Gastrocnemius medialis (tissue), 4 donors: ENCODE measurements at regions not wholly inside any gene's neighbourhood (a gene's known extent, or its start where the extent isn't known, plus 50 kb on each side); places are given as distances from the start of the nearest gene placed in this dataset.
"Not testable (repeated sequence)": the region's sequence is repeated elsewhere in the genome, so short reads cannot be mapped to it uniquely, and the experiment has no call there.

Experiments used
- ATAC-seq, 2 donors: fragments of 150-250 bp; one replicate each; pipeline ENCODE4 v1.9.1; 2016
- DNase-seq, 2 donors: peaks; one replicate each; pipeline ENCODE4 v3.0.0-alpha.2; 2019
- H3K27ac ChIP-seq, 4 donors: fragments of 200-600 bp; sonication (generic); 1 replicate in 1 of 4; 2 replicates in 3 of 4; pipeline ENCODE4 v1.5.1; 2016 to 2018; ENCODE audit warnings: mild to moderate bottlenecking in 2 of 4, moderate library complexity in 1 of 4
- H3K27me3 ChIP-seq, 3 donors: fragments of 200-600 bp; sonication (generic) in 2 of 3; 1 replicate in 1 of 3; 2 replicates in 2 of 3; pipeline versions ENCODE4 v1.5.1 to v1.6.0; 2016 to 2019; ENCODE audit warnings: mild to moderate bottlenecking in 1 of 3, moderate library complexity in 1 of 3
- H3K36me3 ChIP-seq, 2 donors: fragments of 200-600 bp; sonication (generic) in 1 of 2; one replicate each; pipeline ENCODE4 v1.5.1; 2017 to 2018
- H3K4me1 ChIP-seq, 2 donors: fragments of 200-600 bp; sonication (generic) in 1 of 2; one replicate each; pipeline ENCODE4 v1.5.1; 2016 to 2017; ENCODE audit warnings: mild to moderate bottlenecking in 2 of 2
- H3K4me3 ChIP-seq, 4 donors: fragments of 200-600 bp; sonication (generic) in 3 of 4; 1 replicate in 1 of 4; 2 replicates in 3 of 4; pipeline ENCODE4 v1.5.1; 2016 to 2019; ENCODE audit warnings: mild to moderate bottlenecking in 2 of 4
- H3K9me3 ChIP-seq, 3 donors: fragments of 200-600 bp; sonication (generic) in 2 of 3; 1 replicate in 1 of 3; 2 replicates in 2 of 3; pipeline ENCODE4 v1.5.1; 2016 to 2019
- CTCF ChIP-seq, 5 experiments: fragments of 450-650 bp in 3 of 5; fragments of 200-600 bp in 2 of 5; sonication (generic) in 2 of 5; IDR thresholded peaks in 4 of 5; conservative IDR thresholded peaks in 1 of 5; 1 replicate in 4 of 5; 2 replicates in 1 of 5; pipeline ENCODE4 v1.5.1; 2016 to 2019; ENCODE audit warnings: antibody characterized with exemption in 5 of 5, mild to moderate bottlenecking in 3 of 5, moderate library complexity in 3 of 5
- POLR2A ChIP-seq, 2 donors: fragments of 450-650 bp; IDR thresholded peaks; one replicate each; pipeline ENCODE4 v1.6.1; 2017; ENCODE audit warnings: antibody characterized with exemption in 2 of 2, mild to moderate bottlenecking in 2 of 2, moderate library complexity in 2 of 2
- in situ Hi-C, 4 donors: fragments of 200-750 bp; cut with MboI; loops; one replicate each; pipeline versions ENCODE4 v1.15.0 to v1.8.0; 2017; ENCODE audit warnings: low sequenced_read_pairs in 4 of 4
- intact Hi-C: fragments of 100-400 bp; cut with DNase I; formaldehyde crosslinking; loops from one replicate; pipeline ENCODE4 v1.15.1; 2023; ENCODE audit warnings: low total_unique reads

GRCh38 chr11:95413761-95414160, 182.8 kb upstream of the SESN3 start:
- no peak overlapping the region for H3K4me3 ChIP-seq
- H3K9me3 ChIP-seq: no peaks in the 10 kb centered on the region
- intact Hi-C loops (no loop called here), in situ Hi-C loops (no loop called here)
- H3K27ac ChIP-seq: no peak overlapping the region
- no peak for TF ChIP-seq POLR2A (IDR thresholded peaks at IDR 0.05)
- no peak for TF ChIP-seq CTCF (IDR thresholded peaks at IDR 0.05 in 4 of 5, conservative IDR thresholded peaks at IDR 0.05 in 1 of 5)
- no peaks in the 10 kb centered on the region for H3K27me3 ChIP-seq
- no peaks in the 10 kb centered on the region for H3K36me3 ChIP-seq
- H3K4me1 ChIP-seq: no peaks in the 10 kb centered on the region
- DNase-seq (no peak), ATAC-seq (no peak)

GRCh38 chr11:95413021-95413420, 182.0 kb upstream of the SESN3 start:
- Histone ChIP-seq H3K4me1 (no peaks in the 10 kb centered on the region), H3K4me3 (no peak overlapping the region), H3K9me3 (no peaks in the 10 kb centered on the region), H3K27ac (no peak overlapping the region), H3K27me3 (no peaks in the 10 kb centered on the region), H3K36me3 (no peaks in the 10 kb centered on the region)
- TF ChIP-seq POLR2A (IDR thresholded peaks at IDR 0.05): no peak
- TF ChIP-seq CTCF (IDR thresholded peaks at IDR 0.05 in 4 of 5, conservative IDR thresholded peaks at IDR 0.05 in 1 of 5): no peak
- ATAC-seq: no peak
- DNase-seq: no peak
- in situ Hi-C loops: no loop called here
- intact Hi-C loops: no loop called here

- Histone ChIP-seq H3K9me3 (no peaks in the 10 kb centered on the region), H3K27ac (no peak overlapping the region), H3K36me3 (no peaks in the 10 kb centered on the region), H3K4me1 (no peaks in the 10 kb centered on the region), H3K27me3 (no peaks in the 10 kb centered on the region), H3K4me3 (no peak overlapping the region)
- DNase-seq: no peak
- intact Hi-C loops: no loop called here
- no peak for ATAC-seq
- no peak for TF ChIP-seq CTCF (IDR thresholded peaks at IDR 0.05 in 4 of 5, conservative IDR thresholded peaks at IDR 0.05 in 1 of 5)
- in situ Hi-C loops: no loop called here
Observed at GRCh38 chr11:95412074-95412473, 181.1 kb upstream of the SESN3 start.

GRCh38 chr11:95410707-95411106, 179.7 kb upstream of the SESN3 start:
- H3K36me3 ChIP-seq, H3K27ac ChIP-seq, H3K4me1 ChIP-seq, H3K4me3 ChIP-seq, in situ Hi-C loops, H3K9me3 ChIP-seq, intact Hi-C loops, ATAC-seq, DNase-seq, H3K27me3 ChIP-seq: not testable (repeated sequence)

- Histone ChIP-seq H3K36me3 (no peaks in the 10 kb centered on the region), H3K4me1 (no peaks in the 10 kb centered on the region), H3K27ac (no peak overlapping the region), H3K27me3 (no peaks in the 10 kb centered on the region), H3K4me3 (no peak overlapping the region), H3K9me3 (no peaks in the 10 kb centered on the region)
- DNase-seq (no peak), ATAC-seq (no peak)
- no peak for TF ChIP-seq POLR2A (IDR thresholded peaks at IDR 0.05)
- no peak for TF ChIP-seq CTCF (IDR thresholded peaks at IDR 0.05 in 4 of 5, conservative IDR thresholded peaks at IDR 0.05 in 1 of 5)
- intact Hi-C loops: no loop called here
- in situ Hi-C loops: no loop called here
Observed at GRCh38 chr11:95406271-95406670, 175.3 kb upstream of the SESN3 start.
